GM21825 (cell line): ENCODE measurements at regions not wholly inside any gene's neighbourhood (a gene's known extent, or its start where the extent isn't known, plus 50 kb on each side); places are given as distances from the start of the nearest gene placed in this dataset.

Experiments
- ATAC-seq: cut with Tn5 transposase; IDR thresholded peaks from one replicate; pipeline ENCODE4 v1.9.1; 2021; ENCODE audit warnings: mild to moderate bottlenecking, moderate library complexity; ENCODE audit not compliant: unreplicated experiment

DNA sequence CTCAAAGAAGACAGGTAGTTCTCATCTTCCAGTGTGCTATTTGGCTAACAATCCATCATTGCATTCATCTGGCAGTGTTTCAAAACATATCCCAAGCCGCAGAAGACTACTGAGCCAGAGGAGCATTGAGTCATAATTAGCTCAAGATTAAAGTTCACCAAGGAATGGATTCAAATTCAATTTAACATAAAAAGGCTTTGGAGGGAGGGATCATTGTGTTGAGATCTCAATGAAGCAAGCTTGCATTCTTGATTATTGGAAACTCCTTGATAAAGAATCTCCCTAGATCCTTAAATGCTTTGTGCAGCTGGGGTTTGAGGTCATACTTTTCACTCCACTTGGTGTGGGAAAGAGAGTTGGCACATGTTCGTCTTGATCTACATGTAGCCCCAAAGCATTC is 142.8 kb upstream of the SEMA3A start:
- no peak for ATAC-seq

DNA sequence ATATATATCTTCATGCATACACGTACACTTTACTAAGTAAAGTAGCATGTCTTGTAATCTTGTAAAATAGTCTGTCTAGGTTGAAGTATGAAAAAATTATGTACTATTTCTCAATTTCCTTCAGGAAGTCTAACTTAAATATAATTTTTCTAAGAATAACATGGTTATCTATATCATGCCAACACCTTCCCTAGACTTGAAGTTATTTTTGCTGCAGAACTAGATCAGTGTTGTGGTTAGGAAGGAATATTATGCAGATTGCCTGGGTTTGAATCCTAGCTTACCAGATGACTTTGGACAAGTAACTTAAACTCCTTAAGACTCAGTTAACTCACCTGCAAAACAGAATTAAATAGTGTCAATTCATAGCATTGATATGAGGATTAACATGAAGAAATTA is 142.2 kb upstream of the SEMA3A start:
- ATAC-seq = no peak

DNA sequence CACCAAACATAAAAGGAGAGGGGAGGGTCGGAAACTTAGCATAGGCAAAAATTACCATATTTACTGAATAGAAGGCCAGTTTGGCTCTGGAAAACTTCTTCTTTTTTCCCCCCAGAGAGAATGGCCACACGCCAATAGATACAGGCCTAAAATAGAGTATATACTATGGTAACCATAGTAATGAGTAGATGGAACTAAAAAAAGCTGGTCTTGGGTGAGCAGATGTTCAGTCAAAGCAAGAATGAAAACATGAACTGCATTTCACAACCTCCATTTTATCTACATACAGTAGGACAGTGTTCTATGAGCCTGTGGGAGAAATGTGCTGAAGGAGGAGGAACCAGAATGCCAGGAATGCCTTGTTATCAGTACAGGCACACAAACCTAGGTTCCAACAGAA is 141.7 kb upstream of the SEMA3A start:
- ATAC-seq = no peak

DNA sequence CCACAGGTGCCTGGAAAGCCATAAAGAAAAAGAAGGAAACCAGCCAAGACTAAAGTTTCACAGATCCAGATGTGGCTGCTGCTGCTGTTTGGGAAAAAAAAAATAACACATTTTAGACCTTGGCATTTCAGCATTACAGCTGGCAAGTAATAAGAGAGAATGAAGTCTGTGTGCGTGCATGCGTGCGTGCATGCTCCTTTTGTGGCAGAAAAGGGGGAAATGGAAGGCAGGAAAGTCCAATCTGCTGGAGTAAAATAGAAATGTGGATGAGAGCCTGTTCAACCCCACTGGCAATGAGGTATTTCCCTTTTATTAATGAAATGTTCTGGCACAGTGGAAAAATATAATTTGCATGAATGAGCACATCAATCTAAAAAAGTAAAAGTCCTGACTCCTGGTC is 137.0 kb upstream of the SEMA3A start:
- ATAC-seq = no peak

DNA sequence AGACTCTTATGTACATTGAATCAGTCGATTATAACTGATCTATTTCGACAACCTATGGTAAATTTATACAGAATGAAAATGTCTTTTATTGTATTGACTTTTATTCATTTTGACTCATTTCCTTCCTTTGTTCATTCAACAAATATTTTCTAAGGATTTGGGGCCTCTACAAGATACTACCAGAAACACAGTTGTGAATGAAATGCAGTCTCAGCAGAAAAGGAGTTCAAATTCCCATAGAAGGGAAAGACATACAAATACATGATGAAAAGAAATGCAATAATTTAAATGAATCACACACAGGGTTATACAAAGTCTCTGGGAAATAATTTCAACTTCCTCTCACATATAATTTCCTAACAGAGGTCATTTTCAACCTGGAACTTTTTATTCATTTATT is 134.0 kb upstream of the SEMA3A start:
- ATAC-seq = no peak

DNA sequence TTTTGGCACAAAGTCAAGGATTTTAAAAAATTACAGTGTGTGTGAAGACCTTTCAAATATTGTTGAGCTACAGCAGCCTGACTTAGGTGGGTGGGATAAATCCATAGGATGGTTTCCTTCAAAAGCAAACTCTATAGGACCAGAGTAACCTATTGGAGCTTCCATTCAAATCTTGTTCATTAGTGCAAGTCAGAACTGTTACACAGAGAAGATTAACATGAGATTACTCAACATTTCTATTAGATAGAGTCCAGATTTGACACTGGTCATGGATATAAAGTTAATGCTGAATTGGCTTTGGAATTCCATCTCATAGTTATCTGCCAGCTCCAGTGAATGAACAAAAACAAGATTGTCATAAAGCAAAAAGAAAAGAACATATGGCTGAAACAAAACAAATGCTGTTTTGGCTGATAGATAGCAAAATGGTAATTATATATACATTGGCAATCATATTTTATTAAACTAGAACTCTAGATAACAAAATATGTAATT is 129.6 kb upstream of the SEMA3A start:
- ATAC-seq = no peak

DNA sequence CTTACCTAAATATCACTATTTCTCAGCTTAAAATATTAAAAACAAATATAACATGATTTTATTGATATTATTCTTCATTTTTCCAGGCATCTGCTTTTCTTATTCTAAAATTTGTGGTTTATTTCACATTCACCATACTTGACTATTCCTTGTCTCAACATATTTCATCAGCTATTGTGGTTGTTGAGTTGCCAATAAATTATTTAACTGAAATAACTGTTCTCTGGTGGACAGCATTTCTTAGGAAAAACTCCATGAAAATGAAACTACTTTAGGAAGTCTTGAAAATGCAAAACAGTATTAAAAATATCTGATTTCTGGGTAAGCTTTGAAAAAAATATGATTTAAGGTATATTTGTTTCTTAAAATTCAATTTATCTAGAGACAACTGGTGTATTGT is 122.9 kb upstream of the SEMA3A start:
- ATAC-seq = no peak

DNA sequence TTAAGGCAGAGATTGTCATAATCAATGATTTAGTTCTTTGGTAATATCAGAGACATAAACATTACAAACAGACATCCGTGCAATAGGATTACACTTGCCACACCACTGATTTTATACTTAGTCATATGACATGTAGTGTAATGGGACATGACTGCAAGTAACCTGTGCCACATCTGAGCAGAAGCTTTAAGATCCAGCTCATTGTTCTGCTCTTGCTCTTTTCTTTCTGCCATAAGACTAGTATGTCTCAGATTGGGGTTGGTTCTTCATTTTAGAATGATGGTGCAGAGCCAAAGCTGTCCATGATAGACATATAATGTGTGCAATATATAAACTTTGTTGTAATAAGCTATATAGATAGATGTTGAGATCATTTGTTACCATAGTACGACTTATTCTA is 119.7 kb upstream of the SEMA3A start:
- no peak for ATAC-seq

DNA sequence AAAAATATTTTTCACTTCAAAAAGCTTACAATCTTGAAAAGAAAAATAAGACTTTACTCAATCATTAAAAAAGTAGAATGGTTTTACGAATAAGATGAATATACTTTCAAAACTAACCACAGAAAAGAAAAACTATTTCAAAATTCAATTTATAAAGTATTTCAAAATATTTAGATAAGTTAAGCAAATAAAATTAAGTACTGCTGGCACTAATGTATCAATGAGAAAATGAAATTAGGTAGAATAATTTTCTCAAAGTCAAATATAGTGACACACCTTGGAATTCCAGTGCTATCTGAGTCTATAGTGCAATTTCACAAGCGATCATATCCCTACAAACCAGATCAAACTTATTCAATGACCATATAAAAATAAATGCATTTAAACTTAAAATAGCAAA is 109.8 kb upstream of the SEMA3A start:
- ATAC-seq = no peak

DNA sequence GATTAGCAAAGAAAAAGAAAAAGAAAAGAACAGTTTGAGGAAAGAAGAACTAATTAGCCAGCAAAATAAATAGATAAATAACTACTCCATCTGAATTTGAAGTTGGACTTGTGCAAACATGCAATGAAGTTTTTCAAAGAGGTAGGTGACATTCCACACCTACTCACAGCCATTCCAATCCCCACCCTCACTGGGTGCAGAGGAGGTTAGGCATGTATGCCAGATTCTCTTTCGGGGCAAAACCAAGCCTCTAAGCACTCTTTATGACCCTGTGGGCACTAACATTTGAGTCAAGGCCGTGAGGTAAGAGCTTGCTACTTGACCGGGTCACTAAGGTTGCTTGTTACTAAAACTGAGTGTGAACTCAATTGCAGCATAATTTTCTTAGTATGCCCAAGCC is 108.4 kb upstream of the SEMA3A start:
- no peak for ATAC-seq

DNA sequence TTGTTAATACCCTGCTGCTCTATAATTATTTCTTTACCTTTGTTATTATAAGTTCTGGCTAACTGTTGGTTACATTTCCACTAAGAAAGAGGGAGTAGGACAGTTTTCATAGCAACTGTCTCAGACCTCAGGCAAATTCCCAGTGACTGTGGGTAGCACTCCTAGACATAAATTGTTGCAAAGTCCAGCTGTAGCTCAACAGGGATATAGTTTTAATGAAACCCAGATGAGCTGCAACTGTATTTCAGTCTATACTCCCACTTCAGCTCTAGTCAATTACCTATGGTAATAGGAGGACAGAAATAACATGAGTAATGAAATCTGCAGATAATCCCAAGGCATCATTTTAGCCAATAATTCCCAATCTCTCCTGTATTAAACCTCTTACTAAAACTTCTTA is 103.0 kb upstream of the SEMA3A start:
- no peak for ATAC-seq

DNA sequence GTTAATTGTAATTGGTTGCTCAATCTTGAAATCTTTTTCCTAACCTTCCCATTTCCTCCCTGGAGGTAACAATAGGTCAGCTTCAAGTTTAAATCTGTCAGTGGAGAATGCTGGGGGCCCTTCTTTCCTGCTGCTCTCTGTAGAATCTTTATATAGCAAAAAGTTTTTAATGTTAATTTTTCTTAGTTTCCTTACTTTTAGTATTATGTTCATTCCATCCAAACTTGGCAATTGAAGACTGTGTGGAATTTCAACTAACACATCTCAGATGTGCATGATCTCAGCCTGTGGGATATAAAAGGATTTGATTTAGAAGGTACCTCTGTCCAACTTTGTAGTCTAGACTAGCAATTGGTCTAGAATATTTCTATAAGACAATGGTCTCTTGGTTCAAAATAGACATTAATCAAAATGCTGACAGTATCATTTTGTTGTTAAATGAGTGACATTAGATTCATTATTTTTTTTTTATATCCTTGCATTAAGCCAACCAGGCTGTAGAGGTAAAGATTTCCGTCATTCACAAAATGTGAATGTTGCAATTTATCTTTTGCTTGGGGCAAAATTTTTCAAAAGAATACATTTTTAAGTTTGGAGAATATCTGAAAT is 100.4 kb upstream of the SEMA3A start:
- ATAC-seq = no peak

DNA sequence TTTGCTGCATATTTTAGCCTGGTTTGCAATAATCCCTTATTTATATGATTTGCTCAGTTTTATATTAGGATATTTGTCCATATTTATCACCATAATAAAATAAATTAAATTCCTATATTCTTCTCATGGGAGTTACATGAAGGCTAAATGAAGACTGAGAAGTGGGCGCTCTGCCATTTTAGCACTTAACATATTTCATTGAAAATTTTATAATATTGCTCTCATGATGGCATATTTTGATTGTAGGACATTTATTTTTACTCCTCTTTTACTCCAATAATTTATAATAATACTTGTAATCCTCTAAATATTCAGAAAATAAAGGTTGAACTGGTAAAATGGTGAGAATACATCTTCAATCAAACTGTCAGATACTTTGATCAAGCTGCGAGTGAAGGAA is 99.8 kb upstream of the SEMA3A start:
- ATAC-seq = no peak

DNA sequence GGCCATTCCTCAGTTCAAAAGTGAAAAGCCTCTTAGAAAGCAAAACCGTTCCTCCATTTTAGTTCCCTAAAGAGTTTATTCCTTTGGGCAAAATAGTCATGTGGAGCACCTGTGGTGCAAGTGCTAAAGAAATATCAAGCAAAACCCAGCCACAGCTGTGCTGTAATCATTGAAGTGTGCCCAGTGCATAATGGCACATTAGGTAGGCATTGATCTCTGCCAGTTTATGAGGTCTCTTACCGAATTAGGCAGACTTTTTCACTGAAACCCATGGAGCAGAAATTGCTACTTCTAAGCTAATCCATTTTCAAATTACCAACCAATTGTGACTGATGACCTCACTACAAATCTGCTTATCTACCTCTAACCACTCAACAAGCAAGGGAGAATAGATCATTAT is 97.2 kb upstream of the SEMA3A start:
- no peak for ATAC-seq

DNA sequence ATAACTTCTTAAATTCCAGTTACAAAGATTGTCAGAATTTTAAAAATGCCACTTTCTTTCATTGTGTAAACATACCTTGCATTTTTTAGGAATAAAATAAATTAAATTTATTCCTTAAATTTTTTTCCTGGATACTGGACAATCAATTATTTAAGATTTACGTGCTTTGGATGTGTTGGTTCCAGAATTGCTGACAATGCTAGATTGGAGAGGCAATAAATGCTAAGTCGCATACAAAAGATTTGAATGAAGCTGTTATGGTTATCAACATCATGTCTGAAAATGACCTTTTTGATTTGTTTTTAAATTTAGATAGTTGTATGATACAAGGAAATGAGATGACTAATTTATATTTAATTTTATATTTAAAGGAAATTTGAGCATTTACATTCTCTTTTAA is 89.2 kb upstream of the SEMA3A start:
- no peak for ATAC-seq

DNA sequence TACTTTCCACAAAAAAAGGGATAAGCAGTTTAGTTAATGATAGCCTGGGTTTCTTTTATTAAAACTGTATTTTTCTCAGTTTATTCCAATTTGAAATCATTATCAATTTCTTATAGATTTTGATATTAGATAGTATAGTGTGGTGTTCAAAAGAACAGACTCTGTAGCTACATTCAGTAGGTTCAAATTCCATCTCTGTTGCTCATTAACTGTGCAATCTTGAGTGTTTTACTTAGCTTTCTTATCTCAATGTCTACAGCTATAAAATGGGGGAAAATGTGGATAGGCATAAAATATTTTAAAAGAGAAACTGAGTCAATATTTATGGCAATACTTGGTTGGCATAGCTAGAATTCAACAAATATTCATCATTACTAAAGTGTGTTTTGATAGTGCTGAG is 86.9 kb upstream of the SEMA3A start:
- ATAC-seq = no peak

DNA sequence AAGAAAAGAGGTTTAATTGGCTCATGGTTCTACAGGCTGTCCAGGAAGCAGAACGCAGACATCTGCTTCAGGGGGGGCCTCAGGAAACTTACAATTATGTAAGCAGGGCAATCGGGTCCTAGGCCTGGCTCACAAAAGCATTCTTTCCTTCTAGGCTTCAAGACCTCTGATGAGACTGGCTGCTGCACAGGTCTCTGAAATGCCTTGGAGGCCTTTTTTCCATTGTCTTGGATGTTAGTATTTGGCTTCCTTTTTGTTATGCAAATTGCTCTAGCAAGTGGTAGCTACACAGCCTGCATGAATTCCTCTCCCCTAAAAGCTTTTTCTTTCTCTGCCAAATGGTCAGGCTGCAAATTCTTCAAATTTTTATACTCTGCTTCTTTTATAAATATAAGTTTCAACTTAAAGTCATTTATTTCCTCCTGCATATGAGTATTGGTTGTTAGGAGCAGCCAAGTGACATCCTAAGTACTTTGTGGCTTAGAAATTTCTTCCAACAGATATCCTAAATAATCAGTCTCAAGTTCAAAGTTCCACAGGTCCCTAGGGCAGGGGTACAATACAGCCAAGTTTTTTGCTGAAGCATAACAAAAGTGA is 83.1 kb upstream of the SEMA3A start:
- no peak for ATAC-seq

DNA sequence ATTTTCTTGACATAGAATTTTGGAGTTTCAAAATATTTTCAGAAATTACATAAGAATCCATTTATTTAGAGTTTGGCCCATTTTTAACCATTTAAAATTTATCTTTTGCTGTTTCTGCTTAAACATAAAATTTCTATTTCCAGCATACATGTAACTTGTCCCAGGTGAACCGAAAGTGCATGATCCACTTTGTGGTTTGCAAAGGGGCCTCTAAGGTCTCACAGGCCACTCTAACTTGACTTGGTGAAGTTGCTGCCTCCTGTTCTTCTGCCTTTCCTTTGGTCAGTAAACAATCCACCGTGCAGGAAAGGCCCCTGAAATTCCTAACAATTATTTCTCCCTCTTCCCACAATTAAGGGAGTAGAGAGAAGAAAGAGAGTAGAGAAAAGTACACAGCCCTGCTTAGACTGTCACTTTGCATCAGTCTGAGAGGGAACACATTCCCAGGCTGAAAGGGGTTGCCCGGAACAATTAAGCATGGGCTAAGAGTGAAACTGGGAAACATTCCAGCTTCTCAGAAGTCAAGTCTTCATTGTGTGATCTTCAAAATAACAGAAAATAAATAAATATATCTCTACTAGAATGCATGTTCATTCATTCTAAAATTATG is 79.5 kb upstream of the SEMA3A start:
- ATAC-seq = no peak

DNA sequence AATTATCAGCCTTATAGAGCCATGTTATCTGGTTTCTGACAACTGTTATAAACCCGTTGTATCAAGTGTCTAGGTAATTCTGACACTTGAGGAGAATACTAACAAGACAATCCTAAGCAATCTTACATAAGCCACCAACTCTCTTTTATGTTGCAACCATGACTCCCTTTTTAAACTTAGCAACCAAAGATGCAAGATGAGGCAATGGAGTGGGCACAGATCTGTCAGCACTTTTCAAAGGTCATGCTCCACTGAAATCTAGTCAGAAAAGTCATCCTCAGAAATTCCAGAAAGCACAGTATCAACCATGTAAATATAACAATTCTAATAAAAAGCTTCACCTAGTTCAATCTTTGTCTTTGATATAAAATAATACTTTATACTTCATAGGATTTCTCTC is 77.0 kb upstream of the SEMA3A start:
- ATAC-seq = no peak

DNA sequence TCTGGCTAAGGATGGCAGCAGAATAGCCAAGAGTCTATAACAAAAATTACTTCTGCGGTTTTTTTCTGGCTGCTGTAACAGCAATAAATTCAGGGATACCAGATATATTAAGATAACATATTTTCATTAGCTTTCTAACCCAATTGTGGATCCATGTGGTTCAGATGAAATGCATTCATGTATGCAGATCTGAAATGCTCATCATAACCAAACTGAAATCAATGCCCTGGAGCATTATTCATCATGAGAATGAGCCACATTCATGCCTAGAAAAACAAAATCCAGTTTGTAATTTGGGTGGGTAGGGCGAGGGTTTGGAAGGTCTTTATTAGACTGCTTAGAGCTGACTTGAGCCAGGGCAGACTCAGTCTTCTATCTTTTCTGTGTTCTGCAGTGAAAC is 69.8 kb upstream of the SEMA3A start:
- ATAC-seq = no peak

DNA sequence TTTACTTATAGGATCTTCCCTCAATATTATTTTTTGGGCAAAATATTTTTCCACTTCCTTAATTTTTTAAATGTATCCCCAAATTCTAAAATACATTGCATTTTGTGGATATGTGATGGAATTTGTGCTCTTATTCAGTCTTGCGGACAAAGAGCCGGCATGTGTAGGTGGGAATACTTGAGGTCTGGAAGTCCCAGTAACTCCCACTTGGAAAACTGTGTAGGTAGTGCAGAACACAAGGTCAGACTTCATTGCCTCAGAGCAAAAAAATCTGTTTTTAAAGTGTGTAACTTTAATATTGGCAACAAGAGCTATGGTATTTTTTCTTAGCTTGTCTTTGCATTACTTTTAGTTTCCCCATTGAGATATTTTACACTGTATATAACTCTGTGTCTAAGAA is 68.5 kb upstream of the SEMA3A start:
- no peak for ATAC-seq

DNA sequence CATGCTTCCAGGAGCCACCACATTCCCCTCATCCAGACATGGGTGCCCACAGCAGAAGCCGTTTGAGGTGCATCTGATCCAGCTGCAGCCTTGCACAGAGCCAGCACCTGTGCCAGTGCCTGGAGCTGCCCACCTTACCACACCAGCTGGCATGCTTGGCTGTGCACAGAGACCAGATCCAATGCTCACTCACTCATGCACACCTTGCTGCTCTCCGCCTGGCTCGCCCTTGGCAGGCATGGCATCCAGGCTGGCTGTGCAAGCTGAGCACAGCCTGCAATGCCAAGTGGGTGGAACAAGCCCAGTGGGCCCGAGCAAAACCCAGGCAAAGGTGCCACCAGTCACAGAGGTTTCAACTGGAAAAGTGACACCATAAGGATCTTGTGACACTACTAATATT is 66.9 kb upstream of the SEMA3A start:
- ATAC-seq = no peak

DNA sequence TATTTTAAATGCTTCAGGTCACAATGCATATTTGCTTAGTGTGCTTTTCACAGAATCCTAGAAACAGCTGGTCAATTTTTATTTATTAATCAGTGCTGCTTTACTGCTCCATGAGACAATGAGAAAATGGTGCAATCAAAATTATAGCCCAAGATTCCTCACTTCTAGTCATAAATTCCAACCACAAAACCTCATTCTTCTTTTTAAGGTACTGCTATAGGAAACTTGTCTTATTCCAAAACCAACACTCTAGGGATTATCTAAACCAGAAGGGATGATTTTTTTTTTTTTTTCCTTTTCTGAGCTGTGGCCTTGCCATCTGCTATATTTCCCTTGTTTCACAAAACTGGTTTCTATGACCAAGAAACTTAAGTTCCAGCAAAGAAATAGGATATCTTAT is 64.0 kb upstream of the SEMA3A start:
- no peak for ATAC-seq
